SK-N-SH (cell line): ENCODE measurements at regions not wholly inside any gene's neighbourhood (a gene's known extent, or its start where the extent isn't known, plus 50 kb on each side); places are given as distances from the start of the nearest gene placed in this dataset.

ENCODE experiments used
- CTCF ChIA-PET: fragments of 300-600, 350-600 bp; formaldehyde crosslinking; extraction: SDS; loops from one replicate; lab custom pipeline; 2021; lab: Yijun Ruan, JAX
- POLR2A ChIA-PET: fragments of 350-600 bp; sonication (Branson Sonifier 250); formaldehyde crosslinking; extraction: SDS; loops from one replicate; lab custom pipeline; 2020; ENCODE audit warnings: antibody characterized with exemption, inconsistent platforms; lab: Yijun Ruan, JAX
- DNase-seq: peaks from one replicate; pipeline ENCODE4 v3.0.0; 2012
- H2AFZ ChIP-seq: fragments of 200-600 bp; sonication (generic); 2 replicates; pipeline ENCODE4 v1.8.1; 2016; ENCODE audit warnings: antibody characterized with exemption, mild to moderate bottlenecking, low read depth
- H3F3A ChIP-seq: fragments of 200-600 bp; sonication (generic); replicated peaks from 2 replicates; pipeline ENCODE3; 2016; ENCODE audit warnings: antibody characterized with exemption, mild to moderate bottlenecking; ENCODE audit not compliant: insufficient read depth
- H3K27ac ChIP-seq, 2 experiments: fragments of 200-500 bp in 1 of 2; fragments of 200-600 bp in 1 of 2; sonication (Bioruptor generic) in 1 of 2; sonication (generic), shearing (Covaris generic) in 1 of 2; 2 replicates each; pipeline versions ENCODE4 v1.5.1 to v1.6.1; 2014 to 2016; ENCODE audit warnings: low read depth in 2 of 2, inconsistent platforms in 1 of 2, low read length in 1 of 2, mild to moderate bottlenecking in 1 of 2, mixed read lengths in 1 of 2
- H3K27me3 ChIP-seq: fragments of 200-600 bp; sonication (generic), shearing (Covaris generic); 2 replicates; pipeline ENCODE4 v1.6.1; 2016; ENCODE audit warnings: mixed run types; ENCODE audit not compliant: insufficient read depth
- H3K36me3 ChIP-seq, 2 experiments: fragments of 200-500 bp in 1 of 2; fragments of 200-600 bp in 1 of 2; sonication (Bioruptor generic) in 1 of 2; sonication (generic) in 1 of 2; replicated peaks in 1 of 2; 2 replicates each; pipeline versions ENCODE3 to v1.5.1; 2014 to 2016; ENCODE audit warnings: low read length in 1 of 2, mild to moderate bottlenecking in 1 of 2; ENCODE audit not compliant: insufficient read depth in 2 of 2, control insufficient read depth in 1 of 2
- H3K4me1 ChIP-seq, 2 experiments: fragments of 200-500 bp in 1 of 2; fragments of 200-600 bp in 1 of 2; sonication (Bioruptor generic) in 1 of 2; sonication (generic), shearing (Covaris generic) in 1 of 2; 2 replicates each; pipeline versions ENCODE4 v1.5.1 to v1.6.1; 2014 to 2016; ENCODE audit warnings: low read depth in 1 of 2, low read length in 1 of 2, mixed run types in 1 of 2; ENCODE audit not compliant: insufficient read depth in 2 of 2, control insufficient read depth in 1 of 2
- H3K4me2 ChIP-seq: fragments of 200-600 bp; sonication (generic), shearing (Covaris generic); 2 replicates; pipeline ENCODE4 v1.6.1; 2017; ENCODE audit warnings: mixed run types
- H3K4me3 ChIP-seq, 2 experiments: fragments of 200-500 bp in 1 of 2; fragments of 200-600 bp in 1 of 2; sonication (Bioruptor generic) in 1 of 2; sonication (generic), shearing (Covaris generic) in 1 of 2; 2 replicates each; pipeline versions ENCODE4 v1.5.1 to v1.8.1; 2014 to 2016; ENCODE audit warnings: low read depth in 2 of 2, inconsistent platforms in 1 of 2, low read length in 1 of 2, mild to moderate bottlenecking in 1 of 2, mixed read lengths in 1 of 2, moderate library complexity in 1 of 2
- H3K79me2 ChIP-seq: fragments of 200-600 bp; sonication (generic); 2 replicates; pipeline ENCODE4 v1.8.1; 2017; ENCODE audit warnings: mild to moderate bottlenecking; ENCODE audit not compliant: insufficient read depth
- H3K9ac ChIP-seq: fragments of 200-600 bp; sonication (generic); 2 replicates; pipeline ENCODE4 v1.6.1; 2017; ENCODE audit warnings: mixed run types
- H3K9me2 ChIP-seq: fragments of 200-600 bp; sonication (generic); 2 replicates; pipeline ENCODE4 v1.6.1; 2017; ENCODE audit warnings: mixed run types
- H3K9me3 ChIP-seq: fragments of 200-600 bp; sonication (generic); 2 replicates; pipeline ENCODE4 v1.6.1; 2017; ENCODE audit warnings: mixed run types, mild to moderate bottlenecking, moderate library complexity
- H4K20me1 ChIP-seq: fragments of 200-600 bp; sonication (generic); 2 replicates; pipeline ENCODE4 v1.6.1; 2017; ENCODE audit warnings: mild to moderate bottlenecking, mixed run types; ENCODE audit not compliant: insufficient read depth
- FOSL2 ChIP-seq: IDR thresholded peaks from 2 replicates; pipeline ENCODE4 v1.4.0; 2012; ENCODE audit warnings: low read depth, mild to moderate bottlenecking, moderate library complexity, borderline replicate concordance
- FOXJ3 ChIP-seq: sonication (generic); formaldehyde crosslinking; IDR thresholded peaks from 2 replicates; pipeline ENCODE4 v1.5.1; 2020; ENCODE audit warnings: mild to moderate bottlenecking, missing genetic modification reagents
- FOXM1 ChIP-seq: IDR thresholded peaks from 2 replicates; pipeline ENCODE4 v1.4.0; 2012; ENCODE audit warnings: low read depth, mild to moderate bottlenecking
- GATA2 ChIP-seq: sonication (generic); formaldehyde crosslinking; IDR thresholded peaks from 2 replicates; pipeline ENCODE4 v1.5.0; 2020; ENCODE audit warnings: mild to moderate bottlenecking, missing genetic modification reagents
- IRF3 ChIP-seq: fragments of 150-350 bp; IDR thresholded peaks from 2 replicates; pipeline ENCODE4 v1.6.1; 2016; ENCODE audit warnings: mild to moderate bottlenecking, low read depth, low read length
- MXI1 ChIP-seq: IDR thresholded peaks from 2 replicates; pipeline ENCODE4 v1.6.1; 2012; ENCODE audit warnings: mild to moderate bottlenecking, low read depth, low read length, improper control_type of control experiment
- NFIC ChIP-seq: IDR thresholded peaks from 2 replicates; pipeline ENCODE4 v1.4.0; 2012; ENCODE audit warnings: borderline replicate concordance
- PBX3 ChIP-seq: IDR thresholded peaks from 2 replicates; pipeline ENCODE4; 2012
- POLR2AphosphoS5 ChIP-seq: IDR thresholded peaks from 2 replicates; pipeline ENCODE4 v1.6.1; 2012; ENCODE audit warnings: low read depth, low read length
- RCOR1 ChIP-seq: fragments of 150-350 bp; IDR thresholded peaks from 2 replicates; pipeline ENCODE4 v1.6.1; 2017; ENCODE audit warnings: antibody characterized with exemption, low read length
- REST ChIP-seq: IDR thresholded peaks from 2 replicates; pipeline ENCODE4 v1.6.1; 2012; ENCODE audit warnings: mild to moderate bottlenecking, low read depth, low read length, moderate library complexity
- RFX5 ChIP-seq: IDR thresholded peaks from 2 replicates; pipeline ENCODE4 v1.6.1; 2012; ENCODE audit warnings: mild to moderate bottlenecking, improper control_type of control experiment, low read length
- RXRA ChIP-seq: IDR thresholded peaks from 2 replicates; pipeline ENCODE4 v1.4.0; 2012; ENCODE audit warnings: low read depth, mild to moderate bottlenecking, borderline replicate concordance
- SIN3A ChIP-seq: IDR thresholded peaks from 2 replicates; pipeline ENCODE4 v1.6.1; 2012; ENCODE audit warnings: low read depth, mild to moderate bottlenecking, low read length, moderate library complexity, borderline replicate concordance
- SMC3 ChIP-seq: IDR thresholded peaks from 2 replicates; pipeline ENCODE4 v1.6.1; 2012; ENCODE audit warnings: low read depth, low read length, improper control_type of control experiment
- TAF1 ChIP-seq: IDR thresholded peaks from 2 replicates; pipeline ENCODE4 v1.6.1; 2012; ENCODE audit warnings: low read depth, mild to moderate bottlenecking, low read length, moderate library complexity, borderline replicate concordance
- TEAD4 ChIP-seq: IDR thresholded peaks from 2 replicates; pipeline ENCODE4 v1.4.0; 2012; ENCODE audit warnings: mild to moderate bottlenecking, borderline replicate concordance; ENCODE audit not compliant: insufficient read depth
- WGBS: methylation state at CpG from one replicate; pipeline ENCODE4 v1.1.6; 2017; ENCODE audit warnings: low lambda C conversion rate; 5-methylcytosine and 5-hydroxymethylcytosine counted together
- TF ChIP-seq, protein P1 (sequence below): IDR thresholded peaks from 2 replicates; pipeline ENCODE4 v1.4.0; 2012; ENCODE audit warnings: low read depth, borderline replicate concordance
- TF ChIP-seq, protein P2 (sequence below): fragments of 200-600 bp; sonication (generic); IDR thresholded peaks from 2 replicates; pipeline ENCODE4 v1.6.1; 2017; ENCODE audit warnings: antibody characterized with exemption, mild to moderate bottlenecking, moderate library complexity

DNA sequence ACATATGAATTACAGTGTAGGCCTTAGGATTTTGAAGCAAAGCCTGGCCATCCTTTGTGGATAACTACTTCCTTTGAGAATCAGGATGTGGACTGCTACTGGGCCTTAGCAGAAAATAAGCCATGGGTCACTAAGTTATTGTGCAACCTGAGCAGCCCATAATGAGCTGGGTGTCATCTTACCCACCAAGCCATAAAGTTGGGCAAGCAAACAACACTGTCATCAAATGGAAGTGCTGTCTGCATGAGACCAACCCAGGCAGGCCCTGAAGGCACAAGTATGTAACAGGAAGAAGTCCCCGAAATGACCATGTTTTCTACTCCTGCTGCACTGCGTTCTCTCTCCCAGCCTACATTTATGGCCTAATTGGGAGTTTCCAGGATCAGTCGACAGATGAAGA, 205.6 kb upstream of the GGTLC1 start:
- H3K4me1 ChIP-seq: no peaks in the 10 kb centered on the region
- 0 out of 2 replicates have a peak, but pooled peaks cover 6% of the 10 kb centered on the region for H3K9me3 ChIP-seq
- no peak overlapping the region for H3K9ac ChIP-seq
- TF ChIP-seq MXI1 (no peak), REST (no peak), RFX5 (no peak), FOSL2 (no peak), RXRA (no peak), FOXJ3 (CRISPR knock-in tag) (no peak), SIN3A (no peak), POLR2AphosphoS5 (no peak)
- TF ChIP-seq, all 33 proteins: peak for 0
- WGBS: 36% methylated on average over 3 of the region's 3 CpGs
- no peak overlapping the region for H3K4me2 ChIP-seq
- no peaks in the 10 kb centered on the region for H3K79me2 ChIP-seq
- no peaks in the 10 kb centered on the region for H3K27me3 ChIP-seq
- no peak overlapping the region for H2AFZ ChIP-seq
- DNase-seq: no peak
- no peak overlapping the region for H3K27ac ChIP-seq
- no peaks in the 10 kb centered on the region for H3F3A ChIP-seq
- no peaks in the 10 kb centered on the region for H3K9me2 ChIP-seq
- ChIA-PET CTCF (no interaction called here), POLR2A (no interaction called here)
- no peak overlapping the region for H3K4me3 ChIP-seq
- no peaks in the 10 kb centered on the region for H4K20me1 ChIP-seq
- no peaks in the 10 kb centered on the region for H3K36me3 ChIP-seq

- Histone ChIP-seq H2AFZ (no peak overlapping the region), H3K9me2 (no peaks in the 10 kb centered on the region), H3K27me3 (no peaks in the 10 kb centered on the region), H3K4me2 (no peak overlapping the region), H3K27ac (no peak overlapping the region), H4K20me1 (no peaks in the 10 kb centered on the region), H3K36me3 (no peaks in the 10 kb centered on the region), H3K9me3 (0 out of 2 replicates have a peak, but pooled peaks cover 6% of the 10 kb centered on the region), H3K4me1 (no peaks in the 10 kb centered on the region), H3K79me2 (no peaks in the 10 kb centered on the region), H3K9ac (no peak overlapping the region), H3K4me3 (no peak overlapping the region), H3F3A (no peaks in the 10 kb centered on the region)
- no peak for DNase-seq
- WGBS: 16% methylated on average over 1 of the region's 1 CpG
- CTCF ChIA-PET: no interaction called here
- POLR2A ChIA-PET: no interaction called here
- TF ChIP-seq RCOR1: no peak
- TF ChIP-seq, protein P1, sequence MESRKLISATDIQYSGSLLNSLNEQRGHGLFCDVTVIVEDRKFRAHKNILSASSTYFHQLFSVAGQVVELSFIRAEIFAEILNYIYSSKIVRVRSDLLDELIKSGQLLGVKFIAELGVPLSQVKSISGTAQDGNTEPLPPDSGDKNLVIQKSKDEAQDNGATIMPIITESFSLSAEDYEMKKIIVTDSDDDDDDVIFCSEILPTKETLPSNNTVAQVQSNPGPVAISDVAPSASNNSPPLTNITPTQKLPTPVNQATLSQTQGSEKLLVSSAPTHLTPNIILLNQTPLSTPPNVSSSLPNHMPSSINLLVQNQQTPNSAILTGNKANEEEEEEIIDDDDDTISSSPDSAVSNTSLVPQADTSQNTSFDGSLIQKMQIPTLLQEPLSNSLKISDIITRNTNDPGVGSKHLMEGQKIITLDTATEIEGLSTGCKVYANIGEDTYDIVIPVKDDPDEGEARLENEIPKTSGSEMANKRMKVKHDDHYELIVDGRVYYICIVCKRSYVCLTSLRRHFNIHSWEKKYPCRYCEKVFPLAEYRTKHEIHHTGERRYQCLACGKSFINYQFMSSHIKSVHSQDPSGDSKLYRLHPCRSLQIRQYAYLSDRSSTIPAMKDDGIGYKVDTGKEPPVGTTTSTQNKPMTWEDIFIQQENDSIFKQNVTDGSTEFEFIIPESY: no peak
- TF ChIP-seq NFIC: no peak
- no peak for TF ChIP-seq FOXM1
- no peak for TF ChIP-seq PBX3
- no peak for TF ChIP-seq FOSL2
- no peak for TF ChIP-seq TAF1
- TF ChIP-seq GATA2 (CRISPR knock-in tag): no peak
- no peak for TF ChIP-seq TEAD4
- TF ChIP-seq, protein P2, sequence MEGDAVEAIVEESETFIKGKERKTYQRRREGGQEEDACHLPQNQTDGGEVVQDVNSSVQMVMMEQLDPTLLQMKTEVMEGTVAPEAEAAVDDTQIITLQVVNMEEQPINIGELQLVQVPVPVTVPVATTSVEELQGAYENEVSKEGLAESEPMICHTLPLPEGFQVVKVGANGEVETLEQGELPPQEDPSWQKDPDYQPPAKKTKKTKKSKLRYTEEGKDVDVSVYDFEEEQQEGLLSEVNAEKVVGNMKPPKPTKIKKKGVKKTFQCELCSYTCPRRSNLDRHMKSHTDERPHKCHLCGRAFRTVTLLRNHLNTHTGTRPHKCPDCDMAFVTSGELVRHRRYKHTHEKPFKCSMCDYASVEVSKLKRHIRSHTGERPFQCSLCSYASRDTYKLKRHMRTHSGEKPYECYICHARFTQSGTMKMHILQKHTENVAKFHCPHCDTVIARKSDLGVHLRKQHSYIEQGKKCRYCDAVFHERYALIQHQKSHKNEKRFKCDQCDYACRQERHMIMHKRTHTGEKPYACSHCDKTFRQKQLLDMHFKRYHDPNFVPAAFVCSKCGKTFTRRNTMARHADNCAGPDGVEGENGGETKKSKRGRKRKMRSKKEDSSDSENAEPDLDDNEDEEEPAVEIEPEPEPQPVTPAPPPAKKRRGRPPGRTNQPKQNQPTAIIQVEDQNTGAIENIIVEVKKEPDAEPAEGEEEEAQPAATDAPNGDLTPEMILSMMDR: no peak
- no peak for TF ChIP-seq SMC3
- TF ChIP-seq IRF3: no peak
- TF ChIP-seq MXI1: no peak
Observed at GRCh38 chr20:24190905-24191304, 202.3 kb upstream of the GGTLC1 start.
